ENCODE measurements at regions not wholly inside any gene's neighbourhood (a gene's known extent, or its start where the extent isn't known, plus 50 kb on each side); places are given as distances from the start of the nearest gene placed in this dataset.
"Not testable (repeated sequence)": the region's sequence is repeated elsewhere in the genome, so short reads cannot be mapped to it uniquely, and the experiment has no call there.

GRCh38 chr3:193047461-193047860, 129.8 kb upstream of the MB21D2 start:
- not testable (repeated sequence) for TF ChIP-seq CTCF, POLR2A (IDR thresholded peaks at IDR 0.05)
